ENCODE measurements at regions not wholly inside any gene's neighbourhood (a gene's known extent, or its start where the extent isn't known, plus 50 kb on each side); places are given as distances from the start of the nearest gene placed in this dataset.
A peak's percentile ranks its signal among the peaks of the same experiment; 100 is the strongest.

- DNase-seq, result no peak
Observed at GRCh38 chr6:1144842-1145767, 166.8 kb upstream of the FOXQ1 start.

GRCh38 chr6:1143655-1144054, 168.2 kb upstream of the FOXQ1 start:
- DNase-seq, result no peak

- no peak for DNase-seq
Observed at GRCh38 chr6:1139155-1139890, 172.6 kb upstream of the FOXQ1 start.

- DNase-seq, result peak; percentile 4 to 22
Observed at GRCh38 chr6:1137849-1138248, 174.0 kb upstream of the FOXQ1 start.

GRCh38 chr6:1136827-1137226, 175.1 kb upstream of the FOXQ1 start:
- DNase-seq, result no peak

GRCh38 chr6:1136415-1136774, 175.5 kb upstream of the FOXQ1 start:
- no peak for DNase-seq

GRCh38 chr6:1135726-1136414, 176.0 kb upstream of the FOXQ1 start:
- no peak for DNase-seq

- DNase-seq, result no peak
Observed at GRCh38 chr6:1131285-1132079, 180.4 kb upstream of the FOXQ1 start.

- DNase-seq, result no peak
Observed at GRCh38 chr6:1130709-1131108, 181.2 kb upstream of the FOXQ1 start.

- DNase-seq, result no peak
Observed at GRCh38 chr6:1129131-1129530, 182.8 kb upstream of the FOXQ1 start.

GRCh38 chr6:1127597-1128288, 184.2 kb upstream of the FOXQ1 start:
- DNase-seq, result no peak

- DNase-seq, result no peak
Observed at GRCh38 chr6:1127129-1127528, 184.8 kb upstream of the FOXQ1 start.

- DNase-seq, result no peak
Observed at GRCh38 chr6:1126036-1126435, 185.9 kb upstream of the FOXQ1 start.

- no peak for DNase-seq
Observed at GRCh38 chr6:1125297-1125696, 186.6 kb upstream of the FOXQ1 start.

GRCh38 chr6:1124885-1125284, 187.0 kb upstream of the FOXQ1 start:
- no peak for DNase-seq

- DNase-seq, result no peak
Observed at GRCh38 chr6:1123386-1124375, 188.2 kb upstream of the FOXQ1 start.

GRCh38 chr6:1122083-1122482, 189.8 kb upstream of the FOXQ1 start:
- DNase-seq, result no peak

GRCh38 chr6:1118287-1118647, 193.6 kb upstream of the FOXQ1 start:
- DNase-seq, result no peak

GRCh38 chr6:1117530-1118286, 194.2 kb upstream of the FOXQ1 start:
- no peak for DNase-seq

GRCh38 chr6:1116149-1116548, 195.7 kb upstream of the FOXQ1 start:
- no peak for DNase-seq
